Neural progenitor cell (in vitro differentiated cells): ENCODE measurements at regions not wholly inside any gene's neighbourhood (a gene's known extent, or its start where the extent isn't known, plus 50 kb on each side); places are given as distances from the start of the nearest gene placed in this dataset.

Experiments used
- EZH2 ChIP-seq: fragments of 200-600 bp; sonication (generic); IDR thresholded peaks from 2 replicates; pipeline ENCODE4 v1.6.1; 2017; ENCODE audit warnings: antibody characterized with exemption, mild to moderate bottlenecking, moderate library complexity
- EZH2phosphoT487 ChIP-seq: fragments of 200-600 bp; sonication (generic); IDR thresholded peaks from 2 replicates; pipeline ENCODE4 v1.6.1; 2017; ENCODE audit warnings: antibody characterized with exemption
- TF ChIP-seq, protein P1 (sequence below): fragments of 200-600 bp; sonication (generic); IDR thresholded peaks from 2 replicates; pipeline ENCODE4 v1.5.1; 2017; ENCODE audit warnings: antibody characterized with exemption, mild to moderate bottlenecking

DNA sequence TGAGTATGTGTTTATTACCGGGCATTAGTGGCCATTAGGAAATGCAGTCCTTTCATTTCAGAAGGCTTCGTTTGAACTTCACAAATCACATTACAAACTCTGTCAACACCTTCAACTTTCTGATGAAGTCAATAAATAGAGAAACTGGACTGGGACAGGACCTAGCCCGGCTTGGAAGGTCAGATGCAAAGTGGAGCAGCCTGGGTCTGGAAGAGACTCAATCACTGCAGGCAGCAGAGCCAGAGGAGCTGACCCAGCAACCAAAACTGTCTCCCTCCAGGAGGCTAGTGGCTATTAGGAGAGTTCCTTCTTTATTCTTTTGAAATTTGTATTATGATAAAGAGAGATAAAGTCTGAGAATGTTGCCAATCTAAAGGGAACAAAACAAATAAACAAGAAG is 167.2 kb upstream of the SPOPL start:
- TF ChIP-seq, protein P1, sequence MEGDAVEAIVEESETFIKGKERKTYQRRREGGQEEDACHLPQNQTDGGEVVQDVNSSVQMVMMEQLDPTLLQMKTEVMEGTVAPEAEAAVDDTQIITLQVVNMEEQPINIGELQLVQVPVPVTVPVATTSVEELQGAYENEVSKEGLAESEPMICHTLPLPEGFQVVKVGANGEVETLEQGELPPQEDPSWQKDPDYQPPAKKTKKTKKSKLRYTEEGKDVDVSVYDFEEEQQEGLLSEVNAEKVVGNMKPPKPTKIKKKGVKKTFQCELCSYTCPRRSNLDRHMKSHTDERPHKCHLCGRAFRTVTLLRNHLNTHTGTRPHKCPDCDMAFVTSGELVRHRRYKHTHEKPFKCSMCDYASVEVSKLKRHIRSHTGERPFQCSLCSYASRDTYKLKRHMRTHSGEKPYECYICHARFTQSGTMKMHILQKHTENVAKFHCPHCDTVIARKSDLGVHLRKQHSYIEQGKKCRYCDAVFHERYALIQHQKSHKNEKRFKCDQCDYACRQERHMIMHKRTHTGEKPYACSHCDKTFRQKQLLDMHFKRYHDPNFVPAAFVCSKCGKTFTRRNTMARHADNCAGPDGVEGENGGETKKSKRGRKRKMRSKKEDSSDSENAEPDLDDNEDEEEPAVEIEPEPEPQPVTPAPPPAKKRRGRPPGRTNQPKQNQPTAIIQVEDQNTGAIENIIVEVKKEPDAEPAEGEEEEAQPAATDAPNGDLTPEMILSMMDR = no peak
- TF ChIP-seq EZH2 (no peak), EZH2phosphoT487 (no peak)
